ENCODE measurements at regions not wholly inside any gene's neighbourhood (a gene's known extent, or its start where the extent isn't known, plus 50 kb on each side); places are given as distances from the start of the nearest gene placed in this dataset.
"Not testable (repeated sequence)": the region's sequence is repeated elsewhere in the genome, so short reads cannot be mapped to it uniquely, and the experiment has no call there.

- H3K27ac ChIP-seq (ENCODE audit: low read depth, low read length), result no peak overlapping the region
- H3K4me3 ChIP-seq (ENCODE audit: low read length in 3 of 3), result no peak overlapping the region
- no peak overlapping the region for H3K9ac ChIP-seq (ENCODE audit: low read depth in 1 of 3, low read length in 3 of 3)
- no peaks in the 10 kb centered on the region for H3K27me3 ChIP-seq (ENCODE audit: control insufficient read depth in 3 of 3, insufficient read depth in 3 of 3, low read length in 3 of 3)
- peaks cover 0 to 3% (median 0%) of the 10 kb centered on the region in 3 donors for H3K4me1 ChIP-seq (ENCODE audit: control insufficient read depth in 3 of 3, insufficient read depth in 3 of 3, low read length in 3 of 3)
- no peaks in the 10 kb centered on the region for H3K9me3 ChIP-seq (ENCODE audit: control insufficient read depth in 3 of 3, low read length in 3 of 3)
- no peaks in the 10 kb centered on the region for H3K36me3 ChIP-seq (ENCODE audit: control insufficient read depth in 3 of 3, insufficient read depth in 3 of 3, low read length in 3 of 3)
Measured at GRCh38 chr5:57884346-57885102, 401.9 kb upstream of the ACTBL2 start.

- H3K36me3 ChIP-seq (ENCODE audit: control insufficient read depth in 3 of 3, insufficient read depth in 3 of 3, low read length in 3 of 3), result no peaks in the 10 kb centered on the region
- H3K9me3 ChIP-seq (ENCODE audit: control insufficient read depth in 3 of 3, low read length in 3 of 3), result no peaks in the 10 kb centered on the region
- H3K9ac ChIP-seq (ENCODE audit: low read depth in 1 of 3, low read length in 3 of 3), result no peak overlapping the region
- no peak overlapping the region for H3K4me3 ChIP-seq (ENCODE audit: low read length in 3 of 3)
- no peak overlapping the region for H3K27ac ChIP-seq (ENCODE audit: low read depth, low read length)
- no peaks in the 10 kb centered on the region for H3K27me3 ChIP-seq (ENCODE audit: control insufficient read depth in 3 of 3, insufficient read depth in 3 of 3, low read length in 3 of 3)
- no peaks in the 10 kb centered on the region for H3K4me1 ChIP-seq (ENCODE audit: control insufficient read depth in 3 of 3, insufficient read depth in 3 of 3, low read length in 3 of 3)
Measured at GRCh38 chr5:57880216-57880615, 397.6 kb upstream of the ACTBL2 start.

- H3K27me3 ChIP-seq (ENCODE audit: control insufficient read depth in 3 of 3, insufficient read depth in 3 of 3, low read length in 3 of 3), result no peaks in the 10 kb centered on the region
- no peak overlapping the region for H3K9ac ChIP-seq (ENCODE audit: low read depth in 1 of 3, low read length in 3 of 3)
- no peaks in the 10 kb centered on the region for H3K9me3 ChIP-seq (ENCODE audit: control insufficient read depth in 3 of 3, low read length in 3 of 3)
- H3K36me3 ChIP-seq (ENCODE audit: control insufficient read depth in 3 of 3, insufficient read depth in 3 of 3, low read length in 3 of 3), result no peaks in the 10 kb centered on the region
- no peak overlapping the region for H3K4me3 ChIP-seq (ENCODE audit: low read length in 3 of 3)
- no peaks in the 10 kb centered on the region for H3K4me1 ChIP-seq (ENCODE audit: control insufficient read depth in 3 of 3, insufficient read depth in 3 of 3, low read length in 3 of 3)
- no peak overlapping the region for H3K27ac ChIP-seq (ENCODE audit: low read depth, low read length)
Measured at GRCh38 chr5:57878301-57878722, 395.7 kb upstream of the ACTBL2 start.

- Histone ChIP-seq H3K9ac (ENCODE audit: low read depth in 1 of 3, low read length in 3 of 3) (no peak overlapping the region), H3K4me1 (ENCODE audit: control insufficient read depth in 3 of 3, insufficient read depth in 3 of 3, low read length in 3 of 3) (no peaks in the 10 kb centered on the region), H3K36me3 (ENCODE audit: control insufficient read depth in 3 of 3, insufficient read depth in 3 of 3, low read length in 3 of 3) (no peaks in the 10 kb centered on the region), H3K27me3 (ENCODE audit: control insufficient read depth in 3 of 3, insufficient read depth in 3 of 3, low read length in 3 of 3) (no peaks in the 10 kb centered on the region), H3K4me3 (ENCODE audit: low read length in 3 of 3) (no peak overlapping the region), H3K9me3 (ENCODE audit: control insufficient read depth in 3 of 3, low read length in 3 of 3) (no peaks in the 10 kb centered on the region), H3K27ac (ENCODE audit: low read depth, low read length) (no peak overlapping the region)
Measured at GRCh38 chr5:57871496-57871895, 388.9 kb upstream of the ACTBL2 start.

- H3K9me3 ChIP-seq (ENCODE audit: control insufficient read depth in 3 of 3, low read length in 3 of 3); H3K27ac ChIP-seq (ENCODE audit: low read depth, low read length); H3K9ac ChIP-seq (ENCODE audit: low read depth in 1 of 3, low read length in 3 of 3); H3K27me3 ChIP-seq (ENCODE audit: control insufficient read depth in 3 of 3, insufficient read depth in 3 of 3, low read length in 3 of 3); H3K36me3 ChIP-seq (ENCODE audit: control insufficient read depth in 3 of 3, insufficient read depth in 3 of 3, low read length in 3 of 3); H3K4me3 ChIP-seq (ENCODE audit: low read length in 3 of 3); H3K4me1 ChIP-seq (ENCODE audit: control insufficient read depth in 3 of 3, insufficient read depth in 3 of 3, low read length in 3 of 3): not testable (repeated sequence)
Measured at GRCh38 chr5:57870267-57870666, 387.7 kb upstream of the ACTBL2 start.

GRCh38 chr5:57863661-57864060, 381.1 kb upstream of the ACTBL2 start:
- H3K27ac ChIP-seq (ENCODE audit: low read depth, low read length), result no peak overlapping the region
- H3K27me3 ChIP-seq (ENCODE audit: control insufficient read depth in 3 of 3, insufficient read depth in 3 of 3, low read length in 3 of 3), result no peaks in the 10 kb centered on the region
- H3K4me1 ChIP-seq (ENCODE audit: control insufficient read depth in 3 of 3, insufficient read depth in 3 of 3, low read length in 3 of 3), result peaks cover 0 to 6% (median 0%) of the 10 kb centered on the region in 3 donors
- no peak overlapping the region for H3K9ac ChIP-seq (ENCODE audit: low read depth in 1 of 3, low read length in 3 of 3)
- no peak overlapping the region for H3K4me3 ChIP-seq (ENCODE audit: low read length in 3 of 3)
- no peaks in the 10 kb centered on the region for H3K36me3 ChIP-seq (ENCODE audit: control insufficient read depth in 3 of 3, insufficient read depth in 3 of 3, low read length in 3 of 3)
- no peaks in the 10 kb centered on the region for H3K9me3 ChIP-seq (ENCODE audit: control insufficient read depth in 3 of 3, low read length in 3 of 3)

GRCh38 chr5:57862942-57863341, 380.3 kb upstream of the ACTBL2 start:
- no peaks in the 10 kb centered on the region for H3K27me3 ChIP-seq (ENCODE audit: control insufficient read depth in 3 of 3, insufficient read depth in 3 of 3, low read length in 3 of 3)
- no peaks in the 10 kb centered on the region for H3K9me3 ChIP-seq (ENCODE audit: control insufficient read depth in 3 of 3, low read length in 3 of 3)
- H3K36me3 ChIP-seq (ENCODE audit: control insufficient read depth in 3 of 3, insufficient read depth in 3 of 3, low read length in 3 of 3), result no peaks in the 10 kb centered on the region
- H3K4me3 ChIP-seq (ENCODE audit: low read length in 3 of 3), result peak overlapping the region in 1 of 3 donors; percentile 3
- H3K9ac ChIP-seq (ENCODE audit: low read depth in 1 of 3, low read length in 3 of 3), result no peak overlapping the region
- H3K4me1 ChIP-seq (ENCODE audit: control insufficient read depth in 3 of 3, insufficient read depth in 3 of 3, low read length in 3 of 3), result peaks cover 0 to 6% (median 0%) of the 10 kb centered on the region in 3 donors
- no peak overlapping the region for H3K27ac ChIP-seq (ENCODE audit: low read depth, low read length)

- H3K9me3 ChIP-seq (ENCODE audit: control insufficient read depth in 3 of 3, low read length in 3 of 3), result no peaks in the 10 kb centered on the region
- peak overlapping the region in 1 of 3 donors; percentile 3 for H3K4me3 ChIP-seq (ENCODE audit: low read length in 3 of 3)
- H3K4me1 ChIP-seq (ENCODE audit: control insufficient read depth in 3 of 3, insufficient read depth in 3 of 3, low read length in 3 of 3), result peaks cover 0 to 6% (median 0%) of the 10 kb centered on the region in 3 donors
- no peak overlapping the region for H3K9ac ChIP-seq (ENCODE audit: low read depth in 1 of 3, low read length in 3 of 3)
- H3K27me3 ChIP-seq (ENCODE audit: control insufficient read depth in 3 of 3, insufficient read depth in 3 of 3, low read length in 3 of 3), result no peaks in the 10 kb centered on the region
- no peak overlapping the region for H3K27ac ChIP-seq (ENCODE audit: low read depth, low read length)
- H3K36me3 ChIP-seq (ENCODE audit: control insufficient read depth in 3 of 3, insufficient read depth in 3 of 3, low read length in 3 of 3), result no peaks in the 10 kb centered on the region
Measured at GRCh38 chr5:57862471-57862911, 379.9 kb upstream of the ACTBL2 start.

GRCh38 chr5:57859626-57860025, 377.0 kb upstream of the ACTBL2 start:
- Histone ChIP-seq H3K4me3 (ENCODE audit: low read length in 3 of 3) (no peak overlapping the region), H3K36me3 (ENCODE audit: control insufficient read depth in 3 of 3, insufficient read depth in 3 of 3, low read length in 3 of 3) (no peaks in the 10 kb centered on the region), H3K27me3 (ENCODE audit: control insufficient read depth in 3 of 3, insufficient read depth in 3 of 3, low read length in 3 of 3) (no peaks in the 10 kb centered on the region), H3K9me3 (ENCODE audit: control insufficient read depth in 3 of 3, low read length in 3 of 3) (no peaks in the 10 kb centered on the region), H3K9ac (ENCODE audit: low read depth in 1 of 3, low read length in 3 of 3) (no peak overlapping the region), H3K4me1 (ENCODE audit: control insufficient read depth in 3 of 3, insufficient read depth in 3 of 3, low read length in 3 of 3) (peaks cover 0 to 6% (median 0%) of the 10 kb centered on the region in 3 donors), H3K27ac (ENCODE audit: low read depth, low read length) (no peak overlapping the region)

- Histone ChIP-seq H3K4me3 (ENCODE audit: low read length in 3 of 3) (no peak overlapping the region), H3K4me1 (ENCODE audit: control insufficient read depth in 3 of 3, insufficient read depth in 3 of 3, low read length in 3 of 3) (peaks cover 0 to 6% (median 0%) of the 10 kb centered on the region in 3 donors), H3K9me3 (ENCODE audit: control insufficient read depth in 3 of 3, low read length in 3 of 3) (no peaks in the 10 kb centered on the region), H3K36me3 (ENCODE audit: control insufficient read depth in 3 of 3, insufficient read depth in 3 of 3, low read length in 3 of 3) (no peaks in the 10 kb centered on the region), H3K9ac (ENCODE audit: low read depth in 1 of 3, low read length in 3 of 3) (no peak overlapping the region), H3K27ac (ENCODE audit: low read depth, low read length) (no peak overlapping the region), H3K27me3 (ENCODE audit: control insufficient read depth in 3 of 3, insufficient read depth in 3 of 3, low read length in 3 of 3) (no peaks in the 10 kb centered on the region)
Measured at GRCh38 chr5:57858905-57859304, 376.3 kb upstream of the ACTBL2 start.

Measured in skeletal muscle tissue (tissue), 3 donors.